AG09309 (cell line): ENCODE measurements at regions not wholly inside any gene's neighbourhood (a gene's known extent, or its start where the extent isn't known, plus 50 kb on each side); places are given as distances from the start of the nearest gene placed in this dataset.

ENCODE experiments used
- DNase-seq: peaks from one replicate; pipeline ENCODE4 v3.0.0-alpha.2; 2010; ENCODE audit warnings: low read depth
- H3K4me3 ChIP-seq: 2 replicates; pipeline ENCODE4 v1.5.1; 2011; ENCODE audit warnings: mild to moderate bottlenecking, low read depth, low read length, moderate library complexity; ENCODE audit not compliant: control insufficient read depth
- TF ChIP-seq, protein P1 (sequence below): IDR thresholded peaks from 2 replicates; pipeline ENCODE4 v1.5.1; 2011; ENCODE audit warnings: mild to moderate bottlenecking, low read depth, low read length, inconsistent platforms; ENCODE audit not compliant: insufficient read depth, control insufficient read depth; ENCODE audit errors: missing control alignments

- H3K4me3 ChIP-seq: no peak overlapping the region
- no peak for DNase-seq
- TF ChIP-seq, protein P1, sequence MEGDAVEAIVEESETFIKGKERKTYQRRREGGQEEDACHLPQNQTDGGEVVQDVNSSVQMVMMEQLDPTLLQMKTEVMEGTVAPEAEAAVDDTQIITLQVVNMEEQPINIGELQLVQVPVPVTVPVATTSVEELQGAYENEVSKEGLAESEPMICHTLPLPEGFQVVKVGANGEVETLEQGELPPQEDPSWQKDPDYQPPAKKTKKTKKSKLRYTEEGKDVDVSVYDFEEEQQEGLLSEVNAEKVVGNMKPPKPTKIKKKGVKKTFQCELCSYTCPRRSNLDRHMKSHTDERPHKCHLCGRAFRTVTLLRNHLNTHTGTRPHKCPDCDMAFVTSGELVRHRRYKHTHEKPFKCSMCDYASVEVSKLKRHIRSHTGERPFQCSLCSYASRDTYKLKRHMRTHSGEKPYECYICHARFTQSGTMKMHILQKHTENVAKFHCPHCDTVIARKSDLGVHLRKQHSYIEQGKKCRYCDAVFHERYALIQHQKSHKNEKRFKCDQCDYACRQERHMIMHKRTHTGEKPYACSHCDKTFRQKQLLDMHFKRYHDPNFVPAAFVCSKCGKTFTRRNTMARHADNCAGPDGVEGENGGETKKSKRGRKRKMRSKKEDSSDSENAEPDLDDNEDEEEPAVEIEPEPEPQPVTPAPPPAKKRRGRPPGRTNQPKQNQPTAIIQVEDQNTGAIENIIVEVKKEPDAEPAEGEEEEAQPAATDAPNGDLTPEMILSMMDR: no peak
Observed at GRCh38 chr21:15242906-15243305, 178.1 kb upstream of the NRIP1 start.

DNA sequence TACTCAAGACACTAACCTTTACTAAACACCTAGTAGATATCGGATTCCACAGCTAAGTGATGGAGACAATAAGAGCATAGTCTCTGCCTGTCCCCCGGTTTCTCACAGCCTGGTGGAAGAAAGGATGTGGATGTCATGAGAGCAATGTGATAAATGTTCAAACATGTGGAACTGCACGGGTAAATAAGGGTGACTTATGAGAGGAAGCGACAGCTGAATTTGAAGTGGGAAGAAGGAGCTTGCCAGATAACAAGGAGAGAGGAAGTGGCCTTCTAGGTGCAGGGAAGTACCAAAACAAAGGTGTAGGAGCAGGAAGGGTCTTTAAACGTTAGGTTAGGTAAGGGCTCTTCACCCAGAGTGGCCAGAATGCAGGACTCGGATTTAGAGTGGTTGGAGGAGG is 178.6 kb upstream of the NRIP1 start:
- no peak overlapping the region for H3K4me3 ChIP-seq
- TF ChIP-seq, protein P1: no peak
- no peak for DNase-seq

DNA sequence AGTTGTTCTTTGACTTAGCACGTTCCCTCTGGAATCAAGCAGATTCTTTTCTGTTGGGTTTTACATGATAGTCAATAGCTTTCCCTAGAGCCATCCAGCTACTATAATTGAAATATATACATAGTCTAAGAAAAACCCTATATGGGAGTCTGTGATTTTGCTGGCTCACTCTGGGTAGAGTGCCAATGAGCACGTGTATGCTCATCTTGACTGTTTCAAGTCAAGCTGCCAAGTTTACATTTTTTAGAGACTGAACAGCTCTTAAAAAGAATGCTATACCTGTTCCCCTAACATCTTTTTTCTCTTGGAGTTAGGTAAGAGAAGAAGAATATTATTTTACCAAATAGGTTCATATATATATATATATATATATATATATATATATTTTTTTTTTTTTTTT is 182.8 kb upstream of the NRIP1 start:
- DNase-seq: no peak
- no peak overlapping the region for H3K4me3 ChIP-seq
- TF ChIP-seq, protein P1: no peak

DNA sequence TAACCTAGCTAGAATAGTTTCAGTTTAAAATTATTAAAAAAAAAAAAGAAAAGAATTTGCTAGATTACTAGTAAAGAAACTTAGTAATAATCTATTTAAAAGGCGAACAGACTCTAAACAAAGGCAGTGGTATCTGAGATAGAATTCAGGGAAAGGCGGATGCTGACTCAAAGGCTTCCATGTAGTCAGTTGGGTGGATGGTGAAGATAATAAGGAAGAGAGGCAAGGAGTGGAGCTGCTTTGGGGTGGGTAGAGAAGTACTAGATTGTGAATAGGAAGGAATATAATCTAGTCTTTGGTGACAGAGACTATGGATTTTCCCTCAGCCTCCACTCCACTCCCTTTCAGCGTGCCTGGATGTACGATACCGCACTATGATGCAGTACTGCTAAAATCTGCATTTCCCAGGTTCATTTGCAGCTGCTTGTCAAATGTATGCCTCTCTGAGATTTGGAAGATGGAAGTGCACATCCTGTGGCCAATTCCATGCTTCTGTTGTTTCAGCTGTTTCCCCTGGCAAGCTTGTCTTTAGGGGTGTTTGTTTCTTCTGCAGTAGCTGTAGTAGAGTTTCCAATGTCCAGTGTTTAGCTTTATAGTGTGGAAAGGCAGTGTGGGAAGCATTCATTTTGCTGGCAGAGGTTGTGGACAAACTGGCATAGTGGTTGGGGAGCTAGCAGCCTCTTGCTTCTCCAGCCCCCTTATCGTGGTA is 184.6 kb upstream of the NRIP1 start:
- TF ChIP-seq, protein P1: no peak
- DNase-seq: no peak
- H3K4me3 ChIP-seq: no peak overlapping the region

DNA sequence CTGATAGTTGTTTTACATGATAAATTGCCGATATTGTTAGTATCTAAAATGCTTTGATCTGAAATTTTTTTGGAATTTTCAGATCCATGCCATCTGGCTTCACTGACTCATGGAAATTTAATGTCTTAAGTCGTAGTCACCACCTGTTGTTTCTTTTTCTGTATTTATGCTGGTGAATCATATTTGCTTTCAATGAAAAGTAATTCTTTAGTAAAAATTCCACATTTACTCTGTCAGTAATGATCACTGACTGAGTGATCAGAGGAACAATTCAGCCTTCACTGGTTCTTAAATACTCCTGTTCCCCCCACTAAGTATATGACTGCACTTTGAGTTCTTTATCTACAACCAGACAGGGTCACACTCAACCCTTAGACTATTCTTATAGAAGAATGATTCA is 185.6 kb upstream of the NRIP1 start:
- no peak overlapping the region for H3K4me3 ChIP-seq
- TF ChIP-seq, protein P1: no peak
- DNase-seq: no peak

- TF ChIP-seq, protein P1: no peak
- DNase-seq: no peak
- H3K4me3 ChIP-seq: no peak overlapping the region
Observed at GRCh38 chr21:15252431-15252830, 187.6 kb upstream of the NRIP1 start.
